Fibroblast of peridontal ligament (primary cell): ENCODE measurements at regions not wholly inside any gene's neighbourhood (a gene's known extent, or its start where the extent isn't known, plus 50 kb on each side); places are given as distances from the start of the nearest gene placed in this dataset.
"Not testable (repeated sequence)": the region's sequence is repeated elsewhere in the genome, so short reads cannot be mapped to it uniquely, and the experiment has no call there.

Experiments
- DNase-seq: peaks from one replicate; pipeline ENCODE4 v3.0.0-alpha.2; 2010; ENCODE audit errors: extremely low read depth

- DNase-seq = no peak
Observed at GRCh38 chr7:125130173-125130572, 200.5 kb upstream of the POT1 start.

- DNase-seq = no peak
Observed at GRCh38 chr7:125127304-125127703, 197.7 kb upstream of the POT1 start.

GRCh38 chr7:125126376-125126775 lies 196.8 kb upstream of the POT1 start:
- no peak for DNase-seq

- DNase-seq = no peak
Observed at GRCh38 chr7:125125315-125125714, 195.7 kb upstream of the POT1 start.

GRCh38 chr7:125122173-125122572 lies 192.5 kb upstream of the POT1 start:
- DNase-seq = no peak

GRCh38 chr7:125119559-125120115 lies 190.0 kb upstream of the POT1 start:
- DNase-seq = no peak

- no peak for DNase-seq
Observed at GRCh38 chr7:125118444-125118843, 188.8 kb upstream of the POT1 start.

- no peak for DNase-seq
Observed at GRCh38 chr7:125112850-125113249, 183.2 kb upstream of the POT1 start.

GRCh38 chr7:125099519-125099918 lies 169.9 kb upstream of the POT1 start:
- DNase-seq = no peak

- DNase-seq = no peak
Observed at GRCh38 chr7:125098377-125098970, 168.8 kb upstream of the POT1 start.

GRCh38 chr7:125090596-125090995 lies 161.0 kb upstream of the POT1 start:
- no peak for DNase-seq

- DNase-seq = no peak
Observed at GRCh38 chr7:125089171-125089570, 159.5 kb upstream of the POT1 start.

GRCh38 chr7:125088555-125088954 lies 158.9 kb upstream of the POT1 start:
- no peak for DNase-seq

GRCh38 chr7:125085084-125085483 lies 155.5 kb upstream of the POT1 start:
- DNase-seq = no peak

GRCh38 chr7:125084196-125084595 lies 154.6 kb upstream of the POT1 start:
- DNase-seq = no peak

GRCh38 chr7:125074141-125074540 lies 144.5 kb upstream of the POT1 start:
- no peak for DNase-seq

GRCh38 chr7:125065546-125065945 lies 135.9 kb upstream of the POT1 start:
- DNase-seq = no peak

- DNase-seq = no peak
Observed at GRCh38 chr7:125065001-125065400, 135.4 kb upstream of the POT1 start.

GRCh38 chr7:125061776-125062397 lies 132.3 kb upstream of the POT1 start:
- DNase-seq = peak; percentile 3

GRCh38 chr7:125061083-125061745 lies 131.6 kb upstream of the POT1 start:
- not testable (repeated sequence) for DNase-seq

GRCh38 chr7:125059861-125060456 lies 130.3 kb upstream of the POT1 start:
- peak; percentile 9 for DNase-seq

- no peak for DNase-seq
Observed at GRCh38 chr7:125057963-125058362, 128.3 kb upstream of the POT1 start.

GRCh38 chr7:125055376-125055775 lies 125.8 kb upstream of the POT1 start:
- no peak for DNase-seq
